Aorta (tissue), 5 donors: ENCODE measurements at regions not wholly inside any gene's neighbourhood (a gene's known extent, or its start where the extent isn't known, plus 50 kb on each side); places are given as distances from the start of the nearest gene placed in this dataset.

Experiments
- ATAC-seq: fragments of 200-7000 bp; cut with Tn5 transposase; one replicate; pipeline ENCODE4 v1.9.1; 2022; ENCODE audit warnings: moderate library complexity; ENCODE audit not compliant: low FRiP score
- DNase-seq, 2 donors: peaks; one replicate each; pipeline ENCODE4 v3.0.0-alpha.2; 2020
- H3K27ac ChIP-seq, 2 donors: one replicate each; pipeline ENCODE4 v1.5.1; 2013; ENCODE audit warnings: low read length in 2 of 2, mild to moderate bottlenecking in 2 of 2, moderate library complexity in 2 of 2, control low read depth in 1 of 2, inconsistent platforms in 1 of 2, low read depth in 1 of 2
- H3K27me3 ChIP-seq, 2 donors: one replicate each; pipeline ENCODE4 v1.6.1; 2013; ENCODE audit warnings: control low read depth in 1 of 2, low read length in 1 of 2, mild to moderate bottlenecking in 1 of 2, moderate library complexity in 1 of 2; ENCODE audit not compliant: insufficient read depth in 2 of 2, control insufficient read depth in 1 of 2
- H3K36me3 ChIP-seq, 2 donors: one replicate each; pipeline ENCODE4 v1.6.1; 2013; ENCODE audit warnings: control low read depth in 1 of 2, low read length in 1 of 2, mild to moderate bottlenecking in 1 of 2; ENCODE audit not compliant: insufficient read depth in 2 of 2, control insufficient read depth in 1 of 2
- H3K4me1 ChIP-seq, 2 donors: one replicate each; pipeline ENCODE4 v1.6.1; 2013; ENCODE audit warnings: low read length in 2 of 2, control low read depth in 1 of 2, mild to moderate bottlenecking in 1 of 2, moderate library complexity in 1 of 2; ENCODE audit not compliant: insufficient read depth in 2 of 2, control insufficient read depth in 1 of 2
- H3K4me3 ChIP-seq, 2 donors: one replicate each; pipeline ENCODE4 v1.5.1; 2013; ENCODE audit warnings: low read length in 2 of 2, control low read depth in 1 of 2, mild to moderate bottlenecking in 1 of 2
- H3K9me3 ChIP-seq: one replicate; pipeline ENCODE4 v1.6.1; 2013; ENCODE audit warnings: mild to moderate bottlenecking, low read length; ENCODE audit not compliant: control insufficient read depth
- WGBS, 2 donors: extraction: QIAGEN DNeasy Blood & Tissue Kit; methylation state at CpG; one replicate each; pipeline ENCODE4 v1.1.7; 2013; 5-methylcytosine and 5-hydroxymethylcytosine counted together
- intact Hi-C, 2 donors: fragments of 100-400 bp; cut with DNase I; formaldehyde crosslinking; loops; one replicate each; pipeline versions ENCODE4 v1.14.2 to v1.15.0; 2022
- donor health status: healthy with polysubstance abuse.
- donor health status: Bipolar disorder and iron deficiency.
- donor health status: DM: no; HTN: no; CAD: no.
- donor health status: DM: no; HTN: no; CAD: no.
- donor health status: DM: yes; HTN: yes; CAD: no.

GRCh38 chr12:108418164-108418890 lies 79.2 kb upstream of the CMKLR1 start:
- ATAC-seq (no peak), DNase-seq (no peak)
- Histone ChIP-seq H3K27ac (peak overlapping the region in 1 of 2 donors; percentile 17), H3K27me3 (no peaks in the 10 kb centered on the region), H3K4me1 (peaks cover 0 to 6% of the 10 kb centered on the region in 2 donors), H3K36me3 (no peaks in the 10 kb centered on the region), H3K4me3 (no peak overlapping the region), H3K9me3 (no peaks in the 10 kb centered on the region)
- 23 to 47% methylated on average over 2 of the region's 2 CpGs for WGBS, 2 donors
- intact Hi-C loops = no loop called here

GRCh38 chr12:108414021-108414420 lies 74.9 kb upstream of the CMKLR1 start:
- Histone ChIP-seq H3K4me1 (peaks cover 0 to 6% of the 10 kb centered on the region in 2 donors), H3K9me3 (no peaks in the 10 kb centered on the region), H3K27me3 (no peaks in the 10 kb centered on the region), H3K4me3 (no peak overlapping the region), H3K36me3 (no peaks in the 10 kb centered on the region), H3K27ac (no peak overlapping the region)
- WGBS, 2 donors = 86% methylated on average over 6 of the region's 6 CpGs
- DNase-seq = no peak
- intact Hi-C loops = no loop called here
- ATAC-seq = no peak

DNA sequence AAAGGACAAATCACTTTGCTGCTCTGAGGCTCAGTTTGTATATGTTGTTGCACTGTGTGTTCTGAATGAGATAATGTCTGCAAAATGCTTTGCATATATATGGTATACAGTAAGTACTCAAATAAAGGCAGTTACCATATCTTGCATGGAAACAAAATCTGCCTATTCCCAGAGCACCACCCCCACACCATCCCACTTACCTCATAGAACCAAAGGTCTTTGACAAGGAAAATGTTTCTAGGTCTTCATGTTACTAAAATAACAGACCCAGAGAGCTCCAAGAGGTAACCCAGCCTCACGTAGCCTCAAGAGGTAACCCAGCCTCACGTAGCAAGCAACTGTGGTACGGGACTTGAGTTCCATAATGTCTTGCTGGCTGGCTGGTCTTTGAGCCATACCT lies 71.6 kb upstream of the CMKLR1 start:
- 54 to 76% methylated on average over 3 of the region's 3 CpGs for WGBS, 2 donors
- H3K27ac ChIP-seq = no peak overlapping the region
- H3K27me3 ChIP-seq = no peaks in the 10 kb centered on the region
- no peaks in the 10 kb centered on the region for H3K4me1 ChIP-seq
- H3K9me3 ChIP-seq = no peaks in the 10 kb centered on the region
- ATAC-seq = no peak
- intact Hi-C loops = no loop called here
- DNase-seq = no peak
- no peaks in the 10 kb centered on the region for H3K36me3 ChIP-seq
- no peak overlapping the region for H3K4me3 ChIP-seq

GRCh38 chr12:108409481-108409880 lies 70.4 kb upstream of the CMKLR1 start:
- ATAC-seq = no peak
- Histone ChIP-seq H3K27ac (no peak overlapping the region), H3K9me3 (no peaks in the 10 kb centered on the region), H3K27me3 (no peaks in the 10 kb centered on the region), H3K4me1 (no peaks in the 10 kb centered on the region), H3K36me3 (no peaks in the 10 kb centered on the region), H3K4me3 (no peak overlapping the region)
- 52 to 59% methylated on average over 3 of the region's 3 CpGs for WGBS, 2 donors
- intact Hi-C loops = no loop called here
- no peak for DNase-seq

DNA sequence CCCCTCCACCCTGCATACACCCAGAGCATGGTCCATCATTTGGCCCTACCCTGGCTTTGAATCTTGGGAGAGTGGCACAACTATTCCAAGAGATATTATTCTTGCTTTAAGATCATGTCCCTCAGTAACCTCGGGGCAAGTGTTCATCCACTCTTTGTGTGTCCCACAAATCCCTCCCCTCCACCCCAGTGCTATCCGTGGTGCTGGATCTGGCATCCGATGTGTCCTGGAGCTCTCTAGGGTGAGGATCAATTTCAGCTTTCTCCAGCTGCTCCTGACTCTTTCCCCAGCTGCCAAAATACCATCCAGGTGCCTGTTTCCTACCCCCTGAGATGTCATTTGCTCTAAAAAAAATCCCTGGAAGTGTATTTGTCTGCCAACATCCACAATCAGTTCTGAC lies 64.8 kb upstream of the CMKLR1 start:
- H3K36me3 ChIP-seq = no peaks in the 10 kb centered on the region
- intact Hi-C loops = no loop called here
- no peaks in the 10 kb centered on the region for H3K9me3 ChIP-seq
- H3K4me1 ChIP-seq = no peaks in the 10 kb centered on the region
- no peak overlapping the region for H3K27ac ChIP-seq
- DNase-seq (no peak), ATAC-seq (no peak)
- whole genome bisulfite sequencing, 2 donors = 22 to 29% methylated on average over 3 of the region's 3 CpGs
- H3K4me3 ChIP-seq = no peak overlapping the region
- H3K27me3 ChIP-seq = no peaks in the 10 kb centered on the region

- DNase-seq (no peak), ATAC-seq (no peak)
- H3K9me3 ChIP-seq = no peaks in the 10 kb centered on the region
- H3K4me1 ChIP-seq = no peaks in the 10 kb centered on the region
- H3K27me3 ChIP-seq = no peaks in the 10 kb centered on the region
- intact Hi-C loops = no loop called here
- 55 to 63% methylated on average over 3 of the region's 3 CpGs for WGBS, 2 donors
- H3K36me3 ChIP-seq = no peaks in the 10 kb centered on the region
- no peak overlapping the region for H3K4me3 ChIP-seq
- no peak overlapping the region for H3K27ac ChIP-seq
Measured at GRCh38 chr12:108401964-108402363, 62.9 kb upstream of the CMKLR1 start.

- Histone ChIP-seq H3K4me1 (no peaks in the 10 kb centered on the region), H3K36me3 (no peaks in the 10 kb centered on the region), H3K27ac (no peak overlapping the region), H3K27me3 (no peaks in the 10 kb centered on the region), H3K4me3 (no peak overlapping the region), H3K9me3 (no peaks in the 10 kb centered on the region)
- DNase-seq (no peak), ATAC-seq (no peak)
- intact Hi-C loops = no loop called here
- 49 to 68% methylated on average over 3 of the region's 3 CpGs for WGBS, 2 donors
Measured at GRCh38 chr12:108400900-108401480, 61.9 kb upstream of the CMKLR1 start.

DNA sequence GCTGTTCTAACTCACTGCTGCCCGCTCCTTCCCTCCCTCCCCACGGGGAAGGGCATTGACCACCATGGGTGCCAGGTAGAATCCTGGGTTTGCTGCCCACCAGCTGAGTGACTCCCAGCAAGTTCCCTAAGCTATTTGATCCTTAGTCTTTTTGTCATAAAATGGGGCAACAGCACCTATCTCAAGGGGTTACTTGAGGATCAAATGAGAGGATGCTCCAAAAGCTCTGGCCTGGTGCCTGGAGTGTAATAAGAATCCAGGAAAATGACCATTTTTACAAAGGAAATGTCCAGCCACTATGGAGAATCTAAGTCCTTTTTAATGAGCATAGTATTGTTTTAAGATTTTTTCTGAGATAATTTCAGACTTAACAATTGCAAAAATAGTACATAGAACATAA lies 61.4 kb upstream of the CMKLR1 start:
- WGBS, 2 donors = 84 to 90% methylated on average over 2 of the region's 2 CpGs
- Histone ChIP-seq H3K4me1 (no peaks in the 10 kb centered on the region), H3K27me3 (no peaks in the 10 kb centered on the region), H3K4me3 (no peak overlapping the region), H3K36me3 (no peaks in the 10 kb centered on the region), H3K27ac (no peak overlapping the region), H3K9me3 (no peaks in the 10 kb centered on the region)
- ATAC-seq (no peak), DNase-seq (no peak)
- intact Hi-C loops = no loop called here

DNA sequence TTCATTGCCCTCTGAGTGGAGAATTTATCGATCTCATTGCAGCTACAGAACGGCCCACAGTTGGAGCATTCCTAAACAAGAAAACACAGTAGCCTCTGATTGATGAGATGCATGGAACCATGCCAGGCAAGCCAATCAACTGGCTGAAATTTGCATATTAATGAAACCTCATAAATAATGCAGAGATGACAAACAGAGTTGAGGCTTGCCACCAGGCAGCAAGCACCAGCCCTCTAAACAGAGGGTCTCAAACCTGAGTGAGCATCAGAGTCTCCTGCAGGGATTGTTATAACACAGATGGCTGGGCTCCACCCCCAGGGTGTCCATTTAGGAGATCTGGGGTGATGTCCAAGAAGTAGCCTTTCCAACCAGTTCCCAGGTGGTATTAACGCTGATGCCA lies 60.9 kb upstream of the CMKLR1 start:
- WGBS, 2 donors = 66 to 80% methylated on average over 3 of the region's 3 CpGs
- intact Hi-C loops = no loop called here
- no peaks in the 10 kb centered on the region for H3K9me3 ChIP-seq
- H3K4me1 ChIP-seq = no peaks in the 10 kb centered on the region
- no peaks in the 10 kb centered on the region for H3K36me3 ChIP-seq
- H3K4me3 ChIP-seq = no peak overlapping the region
- H3K27me3 ChIP-seq = no peaks in the 10 kb centered on the region
- no peak overlapping the region for H3K27ac ChIP-seq
- DNase-seq (no peak), ATAC-seq (no peak)
